ENCODE measurements at regions not wholly inside any gene's neighbourhood (a gene's known extent, or its start where the extent isn't known, plus 50 kb on each side); places are given as distances from the start of the nearest gene placed in this dataset.

DNA sequence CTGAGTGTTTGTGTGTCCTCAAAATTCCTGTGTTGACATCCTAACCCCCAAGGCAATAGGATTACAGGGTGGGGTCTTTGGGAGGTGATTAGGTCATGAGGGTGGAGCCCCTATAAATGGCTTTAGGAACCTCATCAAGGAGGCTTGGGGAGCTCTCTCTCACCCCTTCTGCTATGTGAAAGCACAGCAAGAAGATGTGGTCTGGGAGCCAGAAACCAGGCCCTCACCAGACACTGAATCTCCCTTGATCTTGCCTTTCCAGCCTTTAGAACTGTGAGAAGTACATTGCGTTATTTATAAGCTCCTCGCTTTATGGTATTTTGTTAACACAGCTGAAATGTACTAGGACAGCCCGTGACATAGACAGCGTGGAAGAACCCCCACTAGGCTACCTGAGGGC lies 712.0 kb upstream of the SGCG start:
- no peak for DNase-seq

- DNase-seq, result no peak
These were observed 711.3 kb upstream of the SGCG start for GRCh38 chr13:22469452-22469851.

- DNase-seq, result no peak
These were observed 710.7 kb upstream of the SGCG start for GRCh38 chr13:22470075-22470474.

DNA sequence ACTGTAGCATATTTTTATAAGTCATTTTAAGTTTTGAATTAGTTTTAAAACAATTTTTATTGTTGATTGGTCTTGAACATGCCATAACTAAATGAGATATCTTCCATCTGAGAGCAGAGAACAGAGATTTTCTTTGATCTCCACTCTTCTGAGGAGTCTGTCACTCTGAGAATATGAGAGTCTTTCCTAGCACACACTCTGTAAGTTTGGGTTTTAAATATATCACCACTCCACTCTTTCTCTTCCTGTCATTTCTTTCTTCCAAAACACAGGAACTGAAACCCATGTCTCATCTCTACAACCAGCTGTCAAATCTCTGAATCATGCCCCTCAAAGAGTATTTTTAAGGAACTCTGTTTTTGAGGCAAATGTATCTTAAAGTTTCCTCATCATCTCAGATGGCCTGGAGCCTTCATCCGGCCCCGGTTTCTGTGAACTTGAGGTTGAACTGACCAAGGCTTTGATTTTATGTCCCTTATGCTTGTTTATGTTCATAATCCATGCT lies 698.2 kb upstream of the SGCG start:
- DNase-seq, result no peak

- no peak for DNase-seq
These were observed 697.5 kb upstream of the SGCG start for GRCh38 chr13:22483276-22483675.

DNA sequence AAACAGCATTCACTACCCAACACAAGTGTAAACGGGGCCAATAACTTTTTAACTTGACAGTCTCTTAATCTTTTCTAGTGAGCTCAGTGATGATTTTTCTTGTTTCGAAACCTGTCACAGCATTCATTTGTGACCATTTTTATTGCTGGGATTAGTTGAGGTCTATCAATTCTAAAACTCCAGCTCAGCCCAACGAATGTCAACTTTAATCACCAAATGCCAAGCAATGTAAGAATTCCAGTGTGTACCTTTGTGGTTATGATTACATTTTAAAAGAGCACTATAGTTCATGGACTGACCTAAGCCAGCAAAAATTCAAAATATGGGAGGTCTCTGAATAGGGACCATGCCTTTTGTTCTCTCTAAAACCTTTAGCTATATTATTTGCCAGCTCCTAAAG lies 694.3 kb upstream of the SGCG start:
- no peak for DNase-seq

- DNase-seq, result no peak
These were observed 692.8 kb upstream of the SGCG start for GRCh38 chr13:22487932-22488331.

DNA sequence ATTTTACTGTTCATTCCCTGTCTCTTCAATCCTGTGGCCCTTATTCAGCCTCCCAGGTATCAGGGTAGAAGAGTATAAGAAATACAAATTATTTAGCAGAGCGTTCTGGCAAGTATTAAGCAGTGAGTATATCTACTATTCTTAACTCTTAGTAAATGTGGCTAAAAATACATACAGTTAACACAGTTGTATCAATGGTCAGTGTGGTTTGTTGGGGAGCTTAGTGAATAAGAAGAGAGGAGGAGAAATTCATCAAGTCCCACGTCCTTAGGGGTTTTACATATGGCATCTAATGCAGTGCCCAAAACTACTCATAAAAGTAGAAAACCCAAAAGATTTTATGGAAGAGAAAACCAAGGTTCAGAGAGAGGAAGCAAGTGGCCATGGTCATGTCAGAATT lies 691.0 kb upstream of the SGCG start:
- no peak for DNase-seq

GRCh38 chr13:22495819-22496218 lies 685.0 kb upstream of the SGCG start:
- DNase-seq, result no peak

GRCh38 chr13:22496803-22497508 lies 683.8 kb upstream of the SGCG start:
- no peak for DNase-seq

- DNase-seq, result no peak
These were observed 682.6 kb upstream of the SGCG start for GRCh38 chr13:22497991-22498780.

GRCh38 chr13:22499919-22500318 lies 680.9 kb upstream of the SGCG start:
- DNase-seq, result no peak

GRCh38 chr13:22505489-22505888 lies 675.3 kb upstream of the SGCG start:
- DNase-seq, result no peak

GRCh38 chr13:22506096-22506691 lies 674.6 kb upstream of the SGCG start:
- no peak for DNase-seq

DNA sequence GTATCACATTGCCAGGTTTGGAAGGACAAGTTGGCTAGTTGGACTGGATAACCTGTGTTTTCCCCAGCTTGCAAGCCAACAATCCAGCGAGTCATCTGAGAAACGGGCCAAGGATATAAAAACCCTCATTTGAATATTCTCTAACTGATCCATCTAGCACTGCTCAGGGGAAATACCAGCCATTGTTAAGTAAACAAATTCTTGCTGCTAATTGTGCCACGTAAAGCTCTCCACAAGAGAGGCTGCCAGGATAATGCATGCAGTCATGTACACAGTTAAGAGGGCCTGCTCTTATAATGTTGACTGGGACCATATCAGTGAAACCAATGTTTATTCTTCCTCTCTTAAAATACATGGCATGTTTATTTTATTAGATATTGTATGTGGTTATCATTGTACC lies 663.2 kb upstream of the SGCG start:
- DNase-seq, result no peak

DNA sequence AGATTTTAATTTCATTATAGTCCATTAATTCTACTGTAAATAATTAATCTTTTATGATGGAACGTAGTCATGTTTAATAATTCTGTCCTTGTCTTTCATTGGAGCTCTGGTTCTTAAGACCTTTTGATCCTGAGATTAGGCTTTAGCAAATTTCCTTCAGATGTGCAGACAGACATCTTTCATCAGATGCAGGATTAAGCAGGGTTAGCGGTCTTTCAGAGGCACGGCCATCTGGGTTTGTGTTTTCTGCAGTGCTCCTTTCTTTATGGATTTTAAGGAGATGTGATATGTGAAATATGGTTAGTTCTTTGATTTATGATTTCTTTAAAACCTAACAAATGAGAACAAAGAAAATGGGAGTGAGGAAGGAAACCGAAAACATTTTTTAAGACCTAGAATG lies 643.9 kb upstream of the SGCG start:
- no peak for DNase-seq

- DNase-seq, result no peak
These were observed 642.4 kb upstream of the SGCG start for GRCh38 chr13:22538400-22538799.

GRCh38 chr13:22549126-22549525 lies 631.7 kb upstream of the SGCG start:
- DNase-seq, result no peak

DNA sequence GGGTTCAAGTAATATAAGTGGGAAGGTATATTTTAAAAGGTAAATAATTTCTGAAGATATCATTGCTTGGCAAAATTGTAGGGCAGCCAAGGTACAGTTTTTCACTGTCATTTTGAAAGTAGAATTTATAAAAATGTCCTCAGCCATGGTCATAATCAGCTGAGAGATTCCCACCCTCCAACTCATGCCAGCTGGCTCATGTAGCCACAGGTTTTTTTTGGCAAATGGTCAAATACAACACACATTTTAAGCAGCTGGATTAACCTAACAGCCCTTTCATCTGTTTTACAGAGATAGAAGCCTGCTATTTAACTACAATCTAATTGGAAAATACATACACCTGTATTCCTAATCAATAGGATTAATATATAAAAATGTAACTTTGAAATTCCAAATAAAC lies 619.2 kb upstream of the SGCG start:
- no peak for DNase-seq

- DNase-seq, result no peak
These were observed 618.7 kb upstream of the SGCG start for GRCh38 chr13:22562116-22562515.

DNA sequence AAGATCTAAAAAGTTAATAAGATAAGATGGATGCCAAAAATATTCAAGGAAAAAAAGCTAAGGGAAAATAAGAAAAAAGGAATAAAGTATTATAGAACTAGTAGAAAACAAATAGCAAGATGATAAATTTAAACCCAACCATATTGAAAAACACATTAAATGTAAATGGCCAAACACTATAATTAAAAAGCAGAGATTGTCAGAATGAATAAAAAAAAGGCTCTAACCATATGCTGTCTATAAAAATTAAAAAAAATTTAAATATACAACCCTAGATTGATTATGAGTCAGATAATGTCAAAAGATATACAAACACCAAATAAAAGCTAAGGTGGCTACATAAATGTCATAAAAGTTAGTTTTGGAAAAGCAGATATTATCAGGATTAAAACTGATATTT lies 617.5 kb upstream of the SGCG start:
- no peak for DNase-seq

DNA sequence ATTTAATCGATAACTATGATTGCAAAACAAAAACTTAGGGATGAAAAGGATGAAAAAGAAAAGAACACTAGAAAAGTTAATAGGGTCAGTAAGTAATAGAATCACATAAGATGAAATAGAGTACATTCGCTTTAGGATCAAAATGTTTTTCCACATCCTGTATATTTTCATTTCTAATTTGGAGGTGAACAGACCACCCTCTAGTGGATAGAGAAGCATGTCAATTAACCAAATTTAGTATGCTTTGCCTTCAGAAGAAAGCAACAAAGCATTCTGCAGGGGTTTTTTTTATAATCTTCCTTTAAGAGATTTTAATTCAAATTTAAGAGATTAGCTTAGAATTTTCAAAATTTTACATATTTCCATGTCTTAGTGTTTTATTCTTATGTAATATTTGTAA lies 611.0 kb upstream of the SGCG start:
- DNase-seq, result no peak

- DNase-seq, result no peak
These were observed 590.9 kb upstream of the SGCG start for GRCh38 chr13:22589880-22590279.

GRCh38 chr13:22592515-22592914 lies 588.3 kb upstream of the SGCG start:
- no peak for DNase-seq

All from RPMI8226 (cell line).